GM12878 (cell line): ENCODE measurements at regions not wholly inside any gene's neighbourhood (a gene's known extent, or its start where the extent isn't known, plus 50 kb on each side); places are given as distances from the start of the nearest gene placed in this dataset.

Experiments
- ATAC-seq: fragments of 200-7000 bp; cut with Tn5 transposase; 3 replicates; pipeline ENCODE4 v1.9.1; 2020; ENCODE audit warnings: mild to moderate bottlenecking, moderate library complexity
- BruUV-seq: library from RNA; stranded (reverse); fragments of 400-500 nt; replicated peaks from 2 replicates; lab custom pipeline; 2021; lab: Mats Ljungman, UMichigan
- CTCF ChIA-PET: fragments of 300-600 bp; sonication (Branson Sonifier 250); formaldehyde crosslinking; extraction: SDS; loops from one replicate; lab custom pipeline; 2021; ENCODE audit warnings: inconsistent platforms; lab: Yijun Ruan, JAX
- POLR2A ChIA-PET: fragments of 350-600 bp; formaldehyde crosslinking; extraction: SDS; loops from one replicate; lab custom pipeline; 2021; ENCODE audit warnings: inconsistent platforms; lab: Charles Lee
- RAD21 ChIA-PET: fragments of 300-600 bp; sonication (Branson Sonifier 250); formaldehyde crosslinking; loops from one replicate; lab custom pipeline; 2023; ENCODE audit warnings: antibody characterized with exemption; ENCODE audit not compliant: unreplicated experiment; lab: Charles Lee
- SMC1A ChIA-PET: fragments of 300-600 bp; sonication (Branson Sonifier 250); formaldehyde crosslinking; loops from one replicate; lab custom pipeline; 2023; ENCODE audit not compliant: unreplicated experiment, uncharacterized antibody; lab: Charles Lee
- DNase-seq: peaks from one replicate; pipeline ENCODE4 v3.0.0-alpha.2; 2011; ENCODE audit warnings: low read depth, low spot score
- FAIRE-seq: peaks from 3 replicates; lab custom pipeline; 2011; peaks lifted over from hg19 to GRCh38; lab: Jason Lieb, UNC
- H2AFZ ChIP-seq: 2 replicates; pipeline ENCODE4 v1.6.0; 2011; ENCODE audit warnings: low read depth, low read length, control low read depth; ENCODE audit not compliant: control insufficient read depth
- H3K27ac ChIP-seq: 2 replicates; pipeline ENCODE4 v1.5.1; 2011; ENCODE audit warnings: control low read depth; ENCODE audit not compliant: control insufficient read depth, insufficient read depth
- H3K27me3 ChIP-seq, 2 experiments: replicated peaks in 1 of 2; 2 replicates each; pipeline versions ENCODE4 v1.6.0 to v1.6.1; 2011; ENCODE audit warnings: low read length in 1 of 2; ENCODE audit not compliant: control insufficient read depth in 2 of 2, insufficient read depth in 2 of 2
- H3K36me3 ChIP-seq, 2 experiments: 2 replicates each; pipeline ENCODE4 v1.5.1; 2011; ENCODE audit warnings: low read length in 1 of 2; ENCODE audit not compliant: control insufficient read depth in 2 of 2, insufficient read depth in 2 of 2
- H3K4me1 ChIP-seq: 2 replicates; pipeline ENCODE4 v1.6.1; 2011; ENCODE audit warnings: mild to moderate bottlenecking, low read length, moderate library complexity, mixed read lengths; ENCODE audit not compliant: control insufficient read depth, insufficient read depth
- H3K4me2 ChIP-seq: 2 replicates; pipeline ENCODE4 v1.6.0; 2011; ENCODE audit warnings: control low read depth; ENCODE audit not compliant: control insufficient read depth, insufficient read depth
- H3K4me3 ChIP-seq: fragments of 200-600 bp; sonication (generic); 2 replicates; pipeline ENCODE4 v1.5.1; 2016
- H3K79me2 ChIP-seq: 2 replicates; pipeline ENCODE4 v1.6.0; 2011; ENCODE audit warnings: low read length; ENCODE audit not compliant: control insufficient read depth, insufficient read depth
- H3K9ac ChIP-seq: 2 replicates; pipeline ENCODE4 v1.8.0; 2011; ENCODE audit warnings: low read length, control low read depth, mixed read lengths; ENCODE audit not compliant: control insufficient read depth, insufficient read depth
- H3K9me3 ChIP-seq: replicated peaks from 3 replicates; pipeline ENCODE4 v1.5.1; 2011; ENCODE audit warnings: mild to moderate bottlenecking, low read length; ENCODE audit not compliant: control insufficient read depth, insufficient read depth
- H4K20me1 ChIP-seq: 2 replicates; pipeline ENCODE4 v1.6.0; 2011; ENCODE audit not compliant: control insufficient read depth, insufficient read depth
- CHD4 ChIP-seq: fragments of 200-600 bp; sonication (generic); IDR thresholded peaks from 2 replicates; pipeline ENCODE4 v1.6.1; 2016; ENCODE audit warnings: mild to moderate bottlenecking
- CUX1 ChIP-seq: IDR thresholded peaks from 2 replicates; pipeline ENCODE4 v1.6.1; 2012; ENCODE audit warnings: improper control_type of control experiment, low read depth, low read length; ENCODE audit not compliant: insufficient replicate concordance
- FOS ChIP-seq: IDR thresholded peaks from 3 replicates; pipeline ENCODE4 v1.6.1; 2011; ENCODE audit warnings: borderline replicate concordance; ENCODE audit not compliant: insufficient read length; ENCODE audit errors: extremely low read depth
- GATAD2B ChIP-seq: fragments of 450-650 bp; conservative IDR thresholded peaks from 2 replicates; pipeline ENCODE4 v1.6.1; 2017; ENCODE audit warnings: low read depth, mild to moderate bottlenecking, moderate library complexity
- IRF3 ChIP-seq: fragments of 450-650 bp; IDR thresholded peaks from 2 replicates; pipeline ENCODE4 v1.6.1; 2014; ENCODE audit warnings: mild to moderate bottlenecking
- KDM1A ChIP-seq: fragments of 200-600 bp; sonication (generic); IDR thresholded peaks from 2 replicates; pipeline ENCODE4 v1.6.1; 2016; ENCODE audit warnings: borderline replicate concordance
- LARP7 ChIP-seq: fragments of 450-650 bp; IDR thresholded peaks from 2 replicates; pipeline ENCODE4 v1.6.1; 2017; ENCODE audit warnings: mild to moderate bottlenecking
- MYC ChIP-seq: IDR thresholded peaks from 2 replicates; pipeline ENCODE4 v1.6.1; 2011; ENCODE audit warnings: mild to moderate bottlenecking, low read length, moderate library complexity, inconsistent platforms; ENCODE audit not compliant: insufficient read depth, insufficient replicate concordance, insufficient read length, severe bottlenecking
- NFYB ChIP-seq: IDR thresholded peaks from 2 replicates; pipeline ENCODE4 v1.6.1; 2011; ENCODE audit warnings: low read depth, mild to moderate bottlenecking, low read length, improper control_type of control experiment, moderate library complexity; ENCODE audit not compliant: insufficient read depth
- RCOR1 ChIP-seq: conservative IDR thresholded peaks from 2 replicates; pipeline ENCODE4 v1.6.1; 2012; ENCODE audit warnings: low read depth, low read length, improper control_type of control experiment
- RUNX3 ChIP-seq: IDR thresholded peaks from 2 replicates; pipeline ENCODE4 v1.6.1; 2012; ENCODE audit warnings: low read length, inconsistent platforms
- TAF1 ChIP-seq: IDR thresholded peaks from 2 replicates; pipeline ENCODE4 v1.6.1; 2011; ENCODE audit warnings: mild to moderate bottlenecking, low read depth, low read length, borderline replicate concordance
- TBL1XR1 ChIP-seq: IDR thresholded peaks from 2 replicates; pipeline ENCODE4 v1.6.1; 2012; ENCODE audit warnings: low read depth, low read length, improper control_type of control experiment
- ZBTB4 ChIP-seq: fragments of 450-650 bp; formaldehyde crosslinking; IDR thresholded peaks from 2 replicates; pipeline ENCODE4 v1.4.0; 2022; ENCODE audit warnings: mild to moderate bottlenecking, moderate library complexity
- ZNF274 ChIP-seq: IDR thresholded peaks from one replicate; pipeline ENCODE4 v1.8.0; 2011; ENCODE audit not compliant: insufficient read length, insufficient read depth
- ZSCAN29 ChIP-seq: fragments of 450-650 bp; IDR thresholded peaks from 2 replicates; pipeline ENCODE4 v1.6.1; 2017; ENCODE audit warnings: mild to moderate bottlenecking, moderate library complexity
- WGBS: methylation state at CpG from one replicate; pipeline ENCODE4 v1.1.6; 2016; ENCODE audit warnings: low lambda C conversion rate; ENCODE audit not compliant: insufficient replicate concordance, insufficient coverage; ENCODE audit errors: missing lambda C conversion rate; 5-methylcytosine and 5-hydroxymethylcytosine counted together
- in situ Hi-C: fragments of 300-500 bp; cut with MboI; formaldehyde crosslinking; loops from 9 replicates; pipeline ENCODE4 v1.14.3; 2018; ENCODE audit warnings: mixed read lengths
- intact Hi-C: fragments of 100-400 bp; cut with micrococcal nuclease; formaldehyde crosslinking; loops from one replicate; pipeline ENCODE4 v1.14.2; 2022; ENCODE audit not compliant: unreplicated experiment

GRCh38 chr3:3305841-3306240 is 126.3 kb upstream of the CRBN start (continued):
- no peak for TF ChIP-seq NFYB
- no peak for TF ChIP-seq TAF1
- TF ChIP-seq TBL1XR1 = no peak
- TF ChIP-seq LARP7 = no peak
- TF ChIP-seq ZNF274 = no peak
- no peak for TF ChIP-seq CUX1

- ChIA-PET RAD21 (interaction anchor here (1.8 kb wide), 1 partner anchor 104 kb away, joined by 5 read pairs; no protein-coding TSS in a partner anchor), POLR2A (no interaction called here), CTCF (no interaction called here), SMC1A (interaction anchor here (0.5 to 1.1 kb wide), 2 partner anchors 104 to 227 kb away, joined by 3 read pairs; no protein-coding TSS in a partner anchor)
- 0% methylated on average over 5 of the region's 5 CpGs for WGBS
- FAIRE-seq (no peak), ATAC-seq (no peak), DNase-seq (no peak)
- H3K27ac ChIP-seq = no peak overlapping the region
- H3K9me3 ChIP-seq = no peaks in the 10 kb centered on the region
- in situ Hi-C loops = no loop called here
- no peak overlapping the region for H3K4me2 ChIP-seq
- H3K9ac ChIP-seq = no peak overlapping the region
- no peaks in the 10 kb centered on the region for H3K36me3 ChIP-seq
- H2AFZ ChIP-seq = no peak overlapping the region
- no peak overlapping the region for H3K4me3 ChIP-seq
- no TSS peak for BruUV-seq
- H3K27me3 ChIP-seq = no peaks in the 10 kb centered on the region
- no peaks in the 10 kb centered on the region for H4K20me1 ChIP-seq
- intact Hi-C loops = no loop called here
- H3K79me2 ChIP-seq = no peaks in the 10 kb centered on the region
- H3K4me1 ChIP-seq = no peaks in the 10 kb centered on the region
- no peak for TF ChIP-seq RUNX3
- TF ChIP-seq FOS = no peak
- TF ChIP-seq KDM1A = no peak
- no peak for TF ChIP-seq CHD4
- no peak for TF ChIP-seq GATAD2B
- no peak for TF ChIP-seq RCOR1
- no peak for TF ChIP-seq MYC
- TF ChIP-seq ZBTB4 (CRISPR knock-in tag) = no peak
- no peak for TF ChIP-seq ZSCAN29
- no peak for TF ChIP-seq IRF3
Measured at GRCh38 chr3:3305084-3305483, 125.6 kb upstream of the CRBN start.
